ENCODE measurements at regions not wholly inside any gene's neighbourhood (a gene's known extent, or its start where the extent isn't known, plus 50 kb on each side); places are given as distances from the start of the nearest gene placed in this dataset.

DNA sequence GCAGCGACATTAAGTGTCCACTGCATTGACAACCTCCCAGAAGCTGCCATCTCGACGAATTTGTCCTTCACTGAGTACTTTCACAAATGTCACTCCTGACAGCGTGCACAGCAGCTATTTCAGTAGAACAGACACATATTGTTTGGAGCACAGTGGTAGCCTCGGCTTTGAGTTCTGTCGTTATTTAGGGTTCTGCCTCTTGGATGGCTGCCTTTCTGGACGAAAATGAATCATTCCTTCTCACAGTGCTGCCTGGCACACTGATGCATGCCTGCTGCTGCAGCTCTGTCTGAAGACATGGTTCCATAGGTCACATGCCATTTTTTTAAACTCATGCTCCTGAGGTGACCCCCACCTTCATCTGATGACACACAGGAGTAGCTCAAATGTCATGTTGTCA lies 477.0 kb downstream of the C6orf118 start:
- Histone ChIP-seq H3K4me1 (ENCODE audit: insufficient read depth, low read length) (no peaks in the 10 kb centered on the region), H4K20me1 (ENCODE audit: insufficient read depth, low read length) (no peaks in the 10 kb centered on the region), H3K4me2 (ENCODE audit: low read depth, low read length) (no peak overlapping the region), H3K4me3 (replicated peaks in 1 of 3; ENCODE audit: insufficient read depth in 1 of 3, low read depth in 2 of 3, low read length in 3 of 3) (no peak overlapping the region), H3K27ac (ENCODE audit: extremely low read length, insufficient read depth, low read length) (no peak overlapping the region), H3K79me2 (ENCODE audit: insufficient read depth, low read length) (no peaks in the 10 kb centered on the region), H3K9me3 (ENCODE audit: low read length) (peaks cover 89% of the 10 kb centered on the region), H3K36me3 (replicated peaks in 1 of 2; ENCODE audit: control insufficient read depth in 1 of 2, insufficient read depth in 2 of 2, low read length in 2 of 2) (no peaks in the 10 kb centered on the region), H3K9ac (ENCODE audit: insufficient read depth, low read depth, low read length) (no peak overlapping the region), H2AFZ (ENCODE audit: low read length) (no peak overlapping the region), H3K27me3 (ENCODE audit: control insufficient read depth in 1 of 2, insufficient read depth in 2 of 2, low read length in 2 of 2) (no peaks in the 10 kb centered on the region)
- FAIRE-seq (no peak), ATAC-seq (no peak), DNase-seq (ENCODE audit: low spot score) (no peak)
- CTCF ChIA-PET (ENCODE audit: low intra/inter-chr PET ratio, low total read pairs) = no interaction called here
- no peak for TF ChIP-seq ZNF260 (CRISPR knock-in tag; IDR thresholded peaks at IDR 0.05; ENCODE audit: borderline replicate concordance, low read depth)
- TF ChIP-seq, protein P1, sequence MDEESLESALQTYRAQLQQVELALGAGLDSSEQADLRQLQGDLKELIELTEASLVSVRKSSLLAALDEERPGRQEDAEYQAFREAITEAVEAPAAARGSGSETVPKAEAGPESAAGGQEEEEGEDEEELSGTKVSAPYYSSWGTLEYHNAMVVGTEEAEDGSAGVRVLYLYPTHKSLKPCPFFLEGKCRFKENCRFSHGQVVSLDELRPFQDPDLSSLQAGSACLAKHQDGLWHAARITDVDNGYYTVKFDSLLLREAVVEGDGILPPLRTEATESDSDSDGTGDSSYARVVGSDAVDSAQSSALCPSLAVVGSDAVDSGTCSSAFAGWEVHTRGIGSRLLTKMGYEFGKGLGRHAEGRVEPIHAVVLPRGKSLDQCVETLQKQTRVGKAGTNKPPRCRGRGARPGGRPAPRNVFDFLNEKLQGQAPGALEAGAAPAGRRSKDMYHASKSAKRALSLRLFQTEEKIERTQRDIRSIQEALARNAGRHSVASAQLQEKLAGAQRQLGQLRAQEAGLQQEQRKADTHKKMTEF (CRISPR knock-in tag; IDR thresholded peaks at IDR 0.05) = no peak
- no peak for TF ChIP-seq ELF1 (CRISPR knock-in tag; IDR thresholded peaks at IDR 0.05)
- in situ Hi-C loops (cut with HindIII; ENCODE audit: extremely low pct_ligation_motif_present, low pct_unique_long_range_greater_than_20kb) (no loop called here), intact Hi-C loops (cut with micrococcal nuclease; ENCODE audit: unreplicated experiment) (no loop called here)
- no TSS peak for BruUV-seq (replicated peaks)
- 2% methylated on average over 7 of the region's 7 CpGs for WGBS (ENCODE audit: low lambda C conversion rate)
- POLR2A ChIA-PET = no interaction called here

DNA sequence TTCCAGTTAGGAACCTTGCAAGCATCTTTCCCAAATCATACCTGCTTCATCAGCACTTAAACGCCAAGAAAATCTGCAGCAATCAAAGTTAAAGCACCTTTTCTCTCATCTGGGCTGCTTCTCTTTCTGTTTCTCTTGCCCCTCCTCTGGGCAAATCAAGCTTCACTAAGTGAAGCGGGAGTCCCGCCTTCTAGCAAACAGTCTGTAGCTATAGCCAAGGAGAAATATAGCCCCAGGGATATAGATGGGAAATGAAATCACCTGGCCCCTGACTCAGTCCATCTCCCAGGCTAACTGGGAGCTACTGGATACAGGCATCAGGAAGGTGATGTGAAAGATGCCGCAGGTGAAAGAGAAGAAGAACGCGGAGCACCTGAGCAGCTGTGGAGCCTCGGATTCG lies 481.9 kb downstream of the C6orf118 start:
- TF ChIP-seq, protein P2, sequence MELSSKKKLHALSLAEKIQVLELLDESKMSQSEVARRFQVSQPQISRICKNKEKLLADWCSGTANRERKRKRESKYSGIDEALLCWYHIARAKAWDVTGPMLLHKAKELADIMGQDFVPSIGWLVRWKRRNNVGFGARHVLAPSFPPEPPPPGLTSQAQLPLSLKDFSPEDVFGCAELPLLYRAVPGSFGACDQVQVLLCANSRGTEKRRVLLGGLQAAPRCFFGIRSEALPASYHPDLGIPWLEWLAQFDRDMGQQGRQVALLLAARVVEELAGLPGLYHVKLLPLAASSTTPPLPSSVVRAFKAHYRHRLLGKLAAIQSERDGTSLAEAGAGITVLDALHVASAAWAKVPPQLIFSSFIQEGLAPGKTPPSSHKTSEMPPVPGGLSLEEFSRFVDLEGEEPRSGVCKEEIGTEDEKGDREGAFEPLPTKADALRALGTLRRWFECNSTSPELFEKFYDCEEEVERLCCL (CRISPR knock-in tag; IDR thresholded peaks at IDR 0.05; ENCODE audit: borderline replicate concordance) = no peak
- TF ChIP-seq HNRNPLL (IDR thresholded peaks at IDR 0.05; ENCODE audit: low read depth, low read length, poor library complexity, severe bottlenecking) = no peak
- TF ChIP-seq, protein P3, sequence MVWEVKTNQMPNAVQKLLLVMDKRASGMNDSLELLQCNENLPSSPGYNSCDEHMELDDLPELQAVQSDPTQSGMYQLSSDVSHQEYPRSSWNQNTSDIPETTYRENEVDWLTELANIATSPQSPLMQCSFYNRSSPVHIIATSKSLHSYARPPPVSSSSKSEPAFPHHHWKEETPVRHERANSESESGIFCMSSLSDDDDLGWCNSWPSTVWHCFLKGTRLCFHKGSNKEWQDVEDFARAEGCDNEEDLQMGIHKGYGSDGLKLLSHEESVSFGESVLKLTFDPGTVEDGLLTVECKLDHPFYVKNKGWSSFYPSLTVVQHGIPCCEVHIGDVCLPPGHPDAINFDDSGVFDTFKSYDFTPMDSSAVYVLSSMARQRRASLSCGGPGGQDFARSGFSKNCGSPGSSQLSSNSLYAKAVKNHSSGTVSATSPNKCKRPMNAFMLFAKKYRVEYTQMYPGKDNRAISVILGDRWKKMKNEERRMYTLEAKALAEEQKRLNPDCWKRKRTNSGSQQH (CRISPR knock-in tag; IDR thresholded peaks at IDR 0.05; ENCODE audit: low read depth) = no peak
- TF ChIP-seq, protein P4, sequence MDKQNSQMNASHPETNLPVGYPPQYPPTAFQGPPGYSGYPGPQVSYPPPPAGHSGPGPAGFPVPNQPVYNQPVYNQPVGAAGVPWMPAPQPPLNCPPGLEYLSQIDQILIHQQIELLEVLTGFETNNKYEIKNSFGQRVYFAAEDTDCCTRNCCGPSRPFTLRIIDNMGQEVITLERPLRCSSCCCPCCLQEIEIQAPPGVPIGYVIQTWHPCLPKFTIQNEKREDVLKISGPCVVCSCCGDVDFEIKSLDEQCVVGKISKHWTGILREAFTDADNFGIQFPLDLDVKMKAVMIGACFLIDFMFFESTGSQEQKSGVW (CRISPR knock-in tag; IDR thresholded peaks at IDR 0.05; ENCODE audit: borderline replicate concordance) = no peak
- TF ChIP-seq, protein P5, sequence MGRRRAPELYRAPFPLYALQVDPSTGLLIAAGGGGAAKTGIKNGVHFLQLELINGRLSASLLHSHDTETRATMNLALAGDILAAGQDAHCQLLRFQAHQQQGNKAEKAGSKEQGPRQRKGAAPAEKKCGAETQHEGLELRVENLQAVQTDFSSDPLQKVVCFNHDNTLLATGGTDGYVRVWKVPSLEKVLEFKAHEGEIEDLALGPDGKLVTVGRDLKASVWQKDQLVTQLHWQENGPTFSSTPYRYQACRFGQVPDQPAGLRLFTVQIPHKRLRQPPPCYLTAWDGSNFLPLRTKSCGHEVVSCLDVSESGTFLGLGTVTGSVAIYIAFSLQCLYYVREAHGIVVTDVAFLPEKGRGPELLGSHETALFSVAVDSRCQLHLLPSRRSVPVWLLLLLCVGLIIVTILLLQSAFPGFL (CRISPR knock-in tag; IDR thresholded peaks at IDR 0.05) = no peak
- TF ChIP-seq SAP130 (CRISPR knock-in tag; IDR thresholded peaks at IDR 0.05; ENCODE audit: low read depth) = no peak
- TF ChIP-seq SP140L (CRISPR knock-in tag; IDR thresholded peaks at IDR 0.05; ENCODE audit: borderline replicate concordance) = no peak
- TF ChIP-seq NFKBIZ (CRISPR knock-in tag; IDR thresholded peaks at IDR 0.05) = no peak
- ATAC-seq = no peak
- in situ Hi-C loops (cut with HindIII; ENCODE audit: extremely low pct_ligation_motif_present, low pct_unique_long_range_greater_than_20kb) (no loop called here), intact Hi-C loops (cut with micrococcal nuclease; ENCODE audit: unreplicated experiment) (no loop called here)
- Histone ChIP-seq H3K9me3 (ENCODE audit: low read length) (peaks cover 96% of the 10 kb centered on the region), H3K36me3 (replicated peaks in 1 of 2; ENCODE audit: control insufficient read depth in 1 of 2, insufficient read depth in 2 of 2, low read length in 2 of 2) (no peaks in the 10 kb centered on the region), H3K4me3 (replicated peaks in 1 of 3; ENCODE audit: insufficient read depth in 1 of 3, low read depth in 2 of 3, low read length in 3 of 3) (no peak overlapping the region), H3K4me1 (ENCODE audit: insufficient read depth, low read length) (no peaks in the 10 kb centered on the region), H2AFZ (ENCODE audit: low read length) (no peak overlapping the region), H4K20me1 (ENCODE audit: insufficient read depth, low read length) (no peaks in the 10 kb centered on the region), H3K27ac (ENCODE audit: extremely low read length, insufficient read depth, low read length) (no peak overlapping the region), H3K79me2 (ENCODE audit: insufficient read depth, low read length) (no peaks in the 10 kb centered on the region), H3K4me2 (ENCODE audit: low read depth, low read length) (no peak overlapping the region), H3K27me3 (ENCODE audit: control insufficient read depth in 1 of 2, insufficient read depth in 2 of 2, low read length in 2 of 2) (no peaks in the 10 kb centered on the region), H3K9ac (ENCODE audit: insufficient read depth, low read depth, low read length) (no peak overlapping the region)
- no TSS peak for BruUV-seq (replicated peaks)
- POLR2A ChIA-PET = no interaction called here
- 32% methylated on average over 8 of the region's 8 CpGs for WGBS (ENCODE audit: low lambda C conversion rate)
- CTCF ChIA-PET (ENCODE audit: low intra/inter-chr PET ratio, low total read pairs) = no interaction called here
- no peak for DNase-seq (ENCODE audit: low spot score)
- no peak for FAIRE-seq

Measured in HepG2 (cell line).